Panc1 (cell line): ENCODE measurements at regions not wholly inside any gene's neighbourhood (a gene's known extent, or its start where the extent isn't known, plus 50 kb on each side); places are given as distances from the start of the nearest gene placed in this dataset.

Source experiments
- ATAC-seq: fragments of 200-7000 bp; cut with Tn5 transposase; 2 replicates; pipeline ENCODE4 v1.9.1; 2020; ENCODE audit warnings: mild to moderate bottlenecking, moderate library complexity
- BruUV-seq: library from RNA; stranded (reverse); fragments of 400-500 nt; replicated peaks from 2 replicates; lab custom pipeline; 2021; lab: Mats Ljungman, UMichigan
- CTCF ChIA-PET: fragments of 300-600 bp; sonication (Branson Sonifier 250); formaldehyde crosslinking; loops from one replicate; lab custom pipeline; 2022; ENCODE audit warnings: antibody characterized with exemption; lab: Charles Lee
- POLR2A ChIA-PET: fragments of 300-600 bp; sonication (Branson Sonifier 250); formaldehyde crosslinking; loops from one replicate; lab custom pipeline; 2022; ENCODE audit warnings: antibody characterized with exemption; lab: Charles Lee
- DNase-seq: peaks from one replicate; pipeline ENCODE4 v3.0.0-alpha.2; 2010; ENCODE audit warnings: low read depth, low spot score
- H3K27ac ChIP-seq: 2 replicates; pipeline ENCODE4 v1.5.1; 2011; ENCODE audit warnings: mild to moderate bottlenecking, low read length, inconsistent platforms
- H3K27me3 ChIP-seq: fragments of 200-500 bp; sonication (Bioruptor generic); 2 replicates; pipeline ENCODE4 v1.6.0; 2014; ENCODE audit warnings: low read length, inconsistent platforms; ENCODE audit not compliant: control insufficient read depth, insufficient read depth
- H3K36me3 ChIP-seq: fragments of 200-500 bp; sonication (Bioruptor generic); 2 replicates; pipeline ENCODE4 v1.5.1; 2014; ENCODE audit warnings: inconsistent platforms, mild to moderate bottlenecking, low read length, moderate library complexity; ENCODE audit not compliant: control insufficient read depth, insufficient read depth
- H3K4me1 ChIP-seq: 2 replicates; pipeline ENCODE4 v1.5.1; 2011; ENCODE audit warnings: inconsistent platforms, mild to moderate bottlenecking, low read length, moderate library complexity; ENCODE audit not compliant: control insufficient read depth, insufficient read depth
- H3K4me3 ChIP-seq, 2 experiments: 2 replicates each; pipeline ENCODE4 v1.5.1; 2011 to 2012; ENCODE audit warnings: low read depth in 2 of 2, low read length in 2 of 2, mild to moderate bottlenecking in 2 of 2, inconsistent platforms in 1 of 2, moderate library complexity in 1 of 2
- H3K9me3 ChIP-seq: fragments of 200-500 bp; sonication (Bioruptor generic); 2 replicates; pipeline ENCODE4 v1.5.1; 2014; ENCODE audit warnings: low read depth, mild to moderate bottlenecking, inconsistent platforms, low read length, moderate library complexity; ENCODE audit not compliant: control insufficient read depth, insufficient read depth
- CTCF ChIP-seq: fragments of 450-650 bp; IDR thresholded peaks from 2 replicates; pipeline ENCODE4 v1.5.1; 2017; ENCODE audit warnings: mild to moderate bottlenecking
- POLR2AphosphoS5 ChIP-seq: IDR thresholded peaks from 2 replicates; pipeline ENCODE4 v1.6.1; 2012; ENCODE audit warnings: mild to moderate bottlenecking, low read depth, low read length, moderate library complexity
- REST ChIP-seq, 2 experiments: IDR thresholded peaks; 2 replicates each; pipeline ENCODE4 v1.6.1; 2011 to 2012; ENCODE audit warnings: low read depth in 2 of 2, control low read depth in 1 of 2, low read length in 1 of 2, mild to moderate bottlenecking in 1 of 2, moderate library complexity in 1 of 2; ENCODE audit not compliant: insufficient read depth in 1 of 2
- SIN3A ChIP-seq: IDR thresholded peaks from 2 replicates; pipeline ENCODE4 v1.6.1; 2012; ENCODE audit warnings: low read depth, mild to moderate bottlenecking, low read length, moderate library complexity, borderline replicate concordance; ENCODE audit not compliant: insufficient read depth
- TCF7L2 ChIP-seq: IDR thresholded peaks from 2 replicates; pipeline ENCODE4 v1.6.1; 2011; ENCODE audit warnings: mild to moderate bottlenecking, low read depth, low read length, inconsistent platforms
- in situ Hi-C: cut with HindIII; loops from 2 replicates; pipeline ENCODE4 v1.10.0; 2016; ENCODE audit warnings: low sequenced_read_pairs, low pct_unique_long_range_greater_than_20kb
- intact Hi-C: fragments of 100-400 bp; cut with micrococcal nuclease; formaldehyde crosslinking; loops from one replicate; pipeline ENCODE4 v1.10.0; 2022; ENCODE audit not compliant: unreplicated experiment

- intact Hi-C loops: no loop called here
- no TSS peak for BruUV-seq
- no peak for DNase-seq
- ChIA-PET CTCF (no interaction called here), POLR2A (no interaction called here)
- Histone ChIP-seq H3K4me1 (no peaks in the 10 kb centered on the region), H3K36me3 (no peaks in the 10 kb centered on the region), H3K27me3 (no peaks in the 10 kb centered on the region), H3K9me3 (no peaks in the 10 kb centered on the region), H3K27ac (no peak overlapping the region), H3K4me3 (no peak overlapping the region)
- no peak for TF ChIP-seq TCF7L2
- TF ChIP-seq SIN3A: no peak
- TF ChIP-seq CTCF: no peak
- no peak for TF ChIP-seq REST (IDR thresholded peaks at IDR 0.05; ENCODE audit: insufficient read depth in 1 of 2, low read depth in 2 of 2, low read length in 1 of 2)
- no peak for TF ChIP-seq POLR2AphosphoS5
- in situ Hi-C loops: no loop called here
- ATAC-seq: no peak
Observed at GRCh38 chr13:91111476-91112200, 235.8 kb upstream of the MIR17HG start.

GRCh38 chr13:91112201-91112923 is 235.1 kb upstream of the MIR17HG start:
- no peak for ATAC-seq
- no peaks in the 10 kb centered on the region for H3K4me1 ChIP-seq
- no peaks in the 10 kb centered on the region for H3K36me3 ChIP-seq
- in situ Hi-C loops (no loop called here), intact Hi-C loops (no loop called here)
- no peak for DNase-seq
- no peak overlapping the region for H3K27ac ChIP-seq
- H3K27me3 ChIP-seq: no peaks in the 10 kb centered on the region
- no peak overlapping the region for H3K4me3 ChIP-seq
- TF ChIP-seq REST (IDR thresholded peaks at IDR 0.05; ENCODE audit: insufficient read depth in 1 of 2, low read depth in 2 of 2, low read length in 1 of 2) (no peak), POLR2AphosphoS5 (no peak), TCF7L2 (no peak), SIN3A (no peak), CTCF (no peak)
- BruUV-seq: no TSS peak
- ChIA-PET POLR2A (no interaction called here), CTCF (no interaction called here)
- no peaks in the 10 kb centered on the region for H3K9me3 ChIP-seq
